H1 (cell line): ENCODE measurements at regions not wholly inside any gene's neighbourhood (a gene's known extent, or its start where the extent isn't known, plus 50 kb on each side); places are given as distances from the start of the nearest gene placed in this dataset.

Experiments used
- CTCF ChIA-PET: fragments of 300-600 bp; sonication (Branson Sonifier 250); formaldehyde crosslinking; loops from one replicate; lab custom pipeline; 2021; ENCODE audit not compliant: partially characterized antibody; lab: Charles Lee
- POLR2A ChIA-PET: fragments of 300-600 bp; sonication (Branson Sonifier 250); formaldehyde crosslinking; loops from one replicate; lab custom pipeline; 2021; ENCODE audit warnings: inconsistent platforms; ENCODE audit not compliant: partially characterized antibody; lab: Charles Lee
- DNase-seq, 2 experiments: peaks; one replicate each; pipeline versions ENCODE4 v3.0.0 to v3.0.0-alpha.2; 2010 to 2022; ENCODE audit warnings: low spot score in 2 of 2, low read depth in 1 of 2, mixed read lengths in 1 of 2
- FAIRE-seq: peaks from 2 replicates; lab custom pipeline; 2011; peaks lifted over from hg19 to GRCh38; lab: Jason Lieb, UNC
- H2AFZ ChIP-seq: 2 replicates; pipeline ENCODE4 v1.8.1; 2012; ENCODE audit warnings: low read length, inconsistent platforms
- H2AK5ac ChIP-seq: 2 replicates; pipeline ENCODE4 v1.6.1; 2013; ENCODE audit warnings: low read depth, low read length
- H2BK120ac ChIP-seq: replicated peaks from 2 replicates; pipeline ENCODE3; 2013; ENCODE audit warnings: low read depth, low read length, inconsistent platforms
- H2BK12ac ChIP-seq: 2 replicates; pipeline ENCODE4 v1.6.1; 2013; ENCODE audit warnings: low read depth, low read length
- H2BK15ac ChIP-seq: 2 replicates; pipeline ENCODE4 v1.6.1; 2013; ENCODE audit warnings: low read length
- H2BK20ac ChIP-seq: 2 replicates; pipeline ENCODE4 v1.6.1; 2013; ENCODE audit warnings: low read length
- H2BK5ac ChIP-seq: 2 replicates; pipeline ENCODE4 v1.6.1; 2013; ENCODE audit warnings: low read depth, low read length
- H3K14ac ChIP-seq: 2 replicates; pipeline ENCODE4 v1.6.1; 2013; ENCODE audit warnings: inconsistent platforms; ENCODE audit not compliant: insufficient read length
- H3K18ac ChIP-seq: 2 replicates; pipeline ENCODE4 v1.6.1; 2013; ENCODE audit warnings: low read length; ENCODE audit errors: extremely low read depth
- H3K23ac ChIP-seq: 2 replicates; pipeline ENCODE4 v1.6.1; 2013; ENCODE audit warnings: inconsistent platforms; ENCODE audit not compliant: insufficient read length
- H3K23me2 ChIP-seq: 2 replicates; pipeline ENCODE4 v1.6.1; 2013; ENCODE audit warnings: low read depth, low read length
- H3K27ac ChIP-seq: 2 replicates; pipeline ENCODE4 v1.6.1; 2011; ENCODE audit warnings: low read depth, low read length, inconsistent platforms
- H3K27me3 ChIP-seq, 4 experiments: replicated peaks in 1 of 4; 1 replicate in 1 of 4; 2 replicates in 3 of 4; pipeline versions ENCODE4 v1.6.1 to v1.8.1; 2011 to 2013; ENCODE audit warnings: low read length in 3 of 4, mild to moderate bottlenecking in 3 of 4, inconsistent platforms in 2 of 4, mixed read lengths in 2 of 4, moderate library complexity in 1 of 4; ENCODE audit not compliant: control insufficient read depth in 3 of 4, insufficient read depth in 3 of 4; ENCODE audit errors: extremely low read depth in 1 of 4
- H3K36me3 ChIP-seq, 4 experiments: 2 replicates each; pipeline versions ENCODE4 v1.6.1 to v1.8.1; 2011 to 2013; ENCODE audit warnings: mild to moderate bottlenecking in 4 of 4, low read length in 3 of 4, moderate library complexity in 2 of 4, control low read depth in 1 of 4, inconsistent platforms in 1 of 4; ENCODE audit not compliant: insufficient read depth in 4 of 4, control insufficient read depth in 2 of 4
- H3K4ac ChIP-seq: replicated peaks from 2 replicates; pipeline ENCODE3; 2013; ENCODE audit warnings: low read length, low read depth, mixed read lengths, inconsistent platforms; ENCODE audit not compliant: insufficient read length
- H3K4me1 ChIP-seq, 4 experiments: replicated peaks in 1 of 4; 1 replicate in 1 of 4; 2 replicates in 3 of 4; pipeline versions ENCODE4 v1.6.1 to v1.8.1; 2011 to 2013; ENCODE audit warnings: low read length in 3 of 4, inconsistent platforms in 2 of 4, mixed read lengths in 1 of 4; ENCODE audit not compliant: insufficient read depth in 4 of 4, control insufficient read depth in 3 of 4
- H3K4me2 ChIP-seq, 2 experiments: 2 replicates each; pipeline versions ENCODE4 v1.6.1 to v1.8.1; 2011 to 2013; ENCODE audit warnings: low read depth in 2 of 2, low read length in 2 of 2, control low read depth in 1 of 2, inconsistent platforms in 1 of 2, mild to moderate bottlenecking in 1 of 2; ENCODE audit not compliant: insufficient read depth in 1 of 2
- H3K4me3 ChIP-seq, 4 experiments: fragments of 200-600, 300-600 bp in 1 of 4; sonication (generic), shearing (Covaris generic), sonication (Bioruptor Twin) in 1 of 4; 2 replicates each; pipeline versions ENCODE4 v1.5.1 to v1.8.1; 2011 to 2016; ENCODE audit warnings: low read length in 4 of 4, low read depth in 3 of 4, control low read depth in 2 of 4, inconsistent platforms in 2 of 4, mild to moderate bottlenecking in 2 of 4, mixed read lengths in 1 of 4, moderate library complexity in 1 of 4; ENCODE audit not compliant: insufficient read depth in 2 of 4; ENCODE audit errors: extremely low read depth in 1 of 4
- H3K56ac ChIP-seq: replicated peaks from 2 replicates; pipeline ENCODE3; 2013; ENCODE audit warnings: low read depth, mild to moderate bottlenecking, mixed read lengths, low read length, inconsistent platforms; ENCODE audit not compliant: insufficient read length
- H3K79me1 ChIP-seq: 2 replicates; pipeline ENCODE4 v1.6.1; 2013; ENCODE audit warnings: low read depth, low read length, control low read depth
- H3K79me2 ChIP-seq, 2 experiments: 2 replicates each; pipeline versions ENCODE4 v1.6.1 to v1.8.1; 2012 to 2013; ENCODE audit warnings: low read length in 2 of 2, mild to moderate bottlenecking in 2 of 2, inconsistent platforms in 1 of 2; ENCODE audit not compliant: insufficient read depth in 2 of 2, control insufficient read depth in 1 of 2
- H3K9ac ChIP-seq, 4 experiments: replicated peaks in 1 of 4; 1 replicate in 1 of 4; 2 replicates in 3 of 4; pipeline versions ENCODE4 v1.6.1 to v1.8.1; 2011 to 2013; ENCODE audit warnings: low read depth in 3 of 4, low read length in 3 of 4, control low read depth in 2 of 4, mild to moderate bottlenecking in 2 of 4, moderate library complexity in 2 of 4, inconsistent platforms in 1 of 4; ENCODE audit errors: extremely low read depth in 1 of 4
- H3K9me3 ChIP-seq, 2 experiments: 2 replicates each; pipeline versions ENCODE4 v1.6.1 to v1.8.1; 2012 to 2013; ENCODE audit warnings: mild to moderate bottlenecking in 2 of 2, moderate library complexity in 2 of 2, control low read depth in 1 of 2, inconsistent platforms in 1 of 2, low read depth in 1 of 2, low read length in 1 of 2, mixed read lengths in 1 of 2; ENCODE audit not compliant: insufficient read depth in 2 of 2
- H4K20me1 ChIP-seq, 2 experiments: replicated peaks in 1 of 2; 2 replicates each; pipeline versions ENCODE3 to v1.8.1; 2011 to 2013; ENCODE audit warnings: inconsistent platforms in 2 of 2, low read length in 2 of 2, mild to moderate bottlenecking in 1 of 2; ENCODE audit not compliant: insufficient read depth in 2 of 2, control insufficient read depth in 1 of 2
- H4K5ac ChIP-seq: 2 replicates; pipeline ENCODE4 v1.6.1; 2013; ENCODE audit warnings: low read length, low read depth, mixed read lengths, inconsistent platforms; ENCODE audit not compliant: insufficient read length
- H4K8ac ChIP-seq: 2 replicates; pipeline ENCODE4 v1.8.0; 2013; ENCODE audit warnings: mild to moderate bottlenecking, moderate library complexity, low read length, inconsistent platforms; ENCODE audit not compliant: insufficient read depth; ENCODE audit errors: extremely low read depth
- H4K91ac ChIP-seq: replicated peaks from 2 replicates; pipeline ENCODE3; 2013; ENCODE audit warnings: low read length, mixed read lengths, inconsistent platforms; ENCODE audit not compliant: insufficient read length
- EZH2 ChIP-seq: fragments of 200-600 bp; sonication (generic); IDR thresholded peaks from 2 replicates; pipeline ENCODE4 v1.7.1; 2012; ENCODE audit warnings: low read depth, mild to moderate bottlenecking, moderate library complexity, low read length, inconsistent platforms; ENCODE audit not compliant: severe bottlenecking
- KDM4A ChIP-seq: IDR thresholded peaks from one replicate; pipeline ENCODE4 v1.7.1; 2012; ENCODE audit warnings: low read depth, mild to moderate bottlenecking, moderate library complexity, low read length, inconsistent platforms; ENCODE audit not compliant: severe bottlenecking
- MAFK ChIP-seq: IDR thresholded peaks from 2 replicates; pipeline ENCODE4 v1.6.1; 2012; ENCODE audit warnings: low read depth, mild to moderate bottlenecking, improper control_type of control experiment, low read length
- ZNF274 ChIP-seq: IDR thresholded peaks from 2 replicates; pipeline ENCODE4 v1.7.0; 2012; ENCODE audit warnings: low read length, borderline replicate concordance; ENCODE audit errors: extremely low read depth
- WGBS, 2 experiments: shearing (Covaris generic) in 1 of 2; methylation state at CpG; one replicate each; pipeline versions ENCODE4 v1.1.6 to v1.1.7; 2013 to 2015; ENCODE audit warnings: low lambda C conversion rate in 2 of 2, mixed read lengths in 2 of 2, inconsistent platforms in 1 of 2, low coverage in 1 of 2, missing lambda C conversion rate in 1 of 2; ENCODE audit not compliant: insufficient replicate concordance in 2 of 2, insufficient coverage in 1 of 2, insufficient read length in 1 of 2; ENCODE audit errors: extremely low coverage in 1 of 2, missing lambda C conversion rate in 1 of 2; 5-methylcytosine and 5-hydroxymethylcytosine counted together

DNA sequence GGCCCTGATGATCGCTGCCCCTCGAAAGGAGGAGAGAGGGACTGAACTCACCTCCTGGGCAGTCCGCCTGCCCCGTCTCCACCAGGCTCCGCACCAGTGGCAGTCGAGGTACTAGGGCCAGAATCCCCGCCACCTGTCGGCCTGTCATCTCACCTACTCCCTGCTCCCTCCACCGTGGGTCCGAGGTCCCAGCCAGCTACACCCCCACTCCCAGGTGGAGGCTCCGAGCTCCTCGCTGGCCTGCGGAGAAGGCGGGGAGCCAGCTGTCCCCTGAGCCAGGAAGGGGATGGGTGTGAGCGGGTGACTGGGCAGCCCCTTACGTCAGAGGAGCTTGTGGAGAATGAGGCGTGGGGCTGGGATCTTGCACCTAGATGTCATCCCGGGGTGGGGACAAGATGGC is 1066.5 kb upstream of the MANEA start:
- no peaks in the 10 kb centered on the region for H3K23me2 ChIP-seq
- H2BK20ac ChIP-seq: no peak overlapping the region
- no peak overlapping the region for H2BK12ac ChIP-seq
- H4K20me1 ChIP-seq: no peaks in the 10 kb centered on the region
- H3K56ac ChIP-seq: no peak overlapping the region
- H2BK120ac ChIP-seq: no peak overlapping the region
- H3K79me1 ChIP-seq: no peaks in the 10 kb centered on the region
- FAIRE-seq: no peak
- H2AK5ac ChIP-seq: no peak overlapping the region
- H4K5ac ChIP-seq: no peak overlapping the region
- H2AFZ ChIP-seq: no peak overlapping the region
- 87% methylated on average over 13 of the region's 18 CpGs; no CpG with 5 or more reads in 1 of the 2 experiments for WGBS, 2 experiments
- no peaks in the 10 kb centered on the region for H3K79me2 ChIP-seq
- H3K36me3 ChIP-seq: no peaks in the 10 kb centered on the region
- H3K23ac ChIP-seq: no peak overlapping the region
- no peak overlapping the region for H3K4me3 ChIP-seq
- no peak overlapping the region for H2BK5ac ChIP-seq
- no peak overlapping the region for H3K9ac ChIP-seq
- no peak overlapping the region for H3K18ac ChIP-seq
- H3K9me3 ChIP-seq: no peaks in the 10 kb centered on the region
- TF ChIP-seq KDM4A: no peak
- TF ChIP-seq ZNF274: no peak
- no peak for TF ChIP-seq EZH2
- no peak for TF ChIP-seq MAFK
- TF ChIP-seq, all 59 proteins: peak for 0
- H4K91ac ChIP-seq: no peak overlapping the region
- H3K27me3 ChIP-seq: no peaks in the 10 kb centered on the region
- H4K8ac ChIP-seq: 0 out of 2 replicates have a peak overlapping the region, but pooled peaks have one; percentile 3
- DNase-seq: no peak
- no peak overlapping the region for H3K4me2 ChIP-seq
- ChIA-PET CTCF (no interaction called here), POLR2A (no interaction called here)
- no peak overlapping the region for H3K14ac ChIP-seq
- no peak overlapping the region for H3K4ac ChIP-seq
- no peak overlapping the region for H2BK15ac ChIP-seq
- H3K27ac ChIP-seq: no peak overlapping the region
- H3K4me1 ChIP-seq: no peaks in the 10 kb centered on the region
